CD4-positive, alpha-beta T cell (primary cell): ENCODE measurements at regions not wholly inside any gene's neighbourhood (a gene's known extent, or its start where the extent isn't known, plus 50 kb on each side); places are given as distances from the start of the nearest gene placed in this dataset.

Source experiments
- ATAC-seq: fragments of 200-7000 bp; cut with Tn5 transposase; one replicate; pipeline ENCODE4 v1.10.0; 2022; ENCODE audit warnings: mild to moderate bottlenecking; ENCODE audit not compliant: poor library complexity
- CTCF ChIA-PET: fragments of 350-600 bp; sonication (Branson Sonifier 250); formaldehyde crosslinking; loops from one replicate; lab custom pipeline; 2021; ENCODE audit warnings: antibody characterized with exemption, inconsistent platforms; lab: Charles Lee
- POLR2A ChIA-PET: fragments of 350-600 bp; sonication (Branson Sonifier 250); formaldehyde crosslinking; loops from one replicate; lab custom pipeline; 2021; ENCODE audit warnings: antibody characterized with exemption, inconsistent platforms; lab: Charles Lee
- DNase-seq, 14 experiments: peaks; one replicate each; pipeline ENCODE4 v3.0.0-alpha.2; 2013 to 2020; ENCODE audit warnings: mixed read lengths in 2 of 14
- H3K27ac ChIP-seq, 2 donors: one replicate each; pipeline versions ENCODE4 v1.5.1 to v1.7.0; 2013; ENCODE audit warnings: low read length in 2 of 2, low read depth in 1 of 2, mild to moderate bottlenecking in 1 of 2
- H3K27me3 ChIP-seq, 2 experiments: 1 replicate in 1 of 2; 2 replicates in 1 of 2; pipeline versions ENCODE4 v1.6.1 to v1.7.0; 2013; ENCODE audit warnings: low read length in 2 of 2, control low read depth in 1 of 2, mild to moderate bottlenecking in 1 of 2, moderate library complexity in 1 of 2; ENCODE audit not compliant: insufficient read depth in 2 of 2, control insufficient read depth in 1 of 2
- H3K36me3 ChIP-seq: one replicate; pipeline ENCODE4 v1.6.1; 2013; ENCODE audit warnings: low read length, control low read depth; ENCODE audit not compliant: insufficient read depth
- H3K4me1 ChIP-seq: one replicate; pipeline ENCODE4 v1.6.1; 2013; ENCODE audit warnings: low read length, control low read depth; ENCODE audit not compliant: insufficient read depth
- H3K4me3 ChIP-seq: one replicate; pipeline ENCODE4 v1.5.1; 2013; ENCODE audit warnings: mild to moderate bottlenecking, low read length, moderate library complexity
- H3K9me3 ChIP-seq, 2 experiments: 1 replicate in 1 of 2; 2 replicates in 1 of 2; pipeline versions ENCODE4 v1.6.1 to v1.7.0; 2013; ENCODE audit warnings: low read length in 2 of 2, mild to moderate bottlenecking in 2 of 2, control low read depth in 1 of 2, moderate library complexity in 1 of 2; ENCODE audit not compliant: control insufficient read depth in 1 of 2, insufficient read depth in 1 of 2
- H3K27ac Mint-ChIP-seq: one replicate; pipeline ENCODE4 v1.8.0; 2020; ENCODE audit warnings: mixed read lengths
- H3K27me3 Mint-ChIP-seq: one replicate; pipeline ENCODE4 v1.8.0; 2021; ENCODE audit warnings: mixed read lengths
- H3K36me3 Mint-ChIP-seq: one replicate; pipeline ENCODE4 v1.8.0; 2021; ENCODE audit warnings: low read depth, mixed read lengths
- H3K4me1 Mint-ChIP-seq: one replicate; pipeline ENCODE4 v1.8.0; 2021; ENCODE audit warnings: low read depth, mixed read lengths
- H3K4me3 Mint-ChIP-seq: one replicate; pipeline ENCODE4 v1.8.0; 2020; ENCODE audit warnings: mild to moderate bottlenecking, mixed read lengths
- H3K9me3 Mint-ChIP-seq: one replicate; pipeline ENCODE4 v1.8.0; 2020; ENCODE audit warnings: mixed read lengths
- intact Hi-C, 2 experiments: fragments of 100-400 bp; cut with DNase I in 1 of 2; cut with micrococcal nuclease in 1 of 2; formaldehyde crosslinking; loops; one replicate each; pipeline versions ENCODE4 v1.15.1 to v1.9.0; 2023 to 2025; cut with DNase I, micrococcal nuclease
- TF ChIP-seq, protein P1 (sequence below): fragments of 200-600 bp; IDR thresholded peaks from one replicate; pipeline ENCODE4 v1.8.0; 2022; ENCODE audit warnings: antibody characterized with exemption, mild to moderate bottlenecking

DNA sequence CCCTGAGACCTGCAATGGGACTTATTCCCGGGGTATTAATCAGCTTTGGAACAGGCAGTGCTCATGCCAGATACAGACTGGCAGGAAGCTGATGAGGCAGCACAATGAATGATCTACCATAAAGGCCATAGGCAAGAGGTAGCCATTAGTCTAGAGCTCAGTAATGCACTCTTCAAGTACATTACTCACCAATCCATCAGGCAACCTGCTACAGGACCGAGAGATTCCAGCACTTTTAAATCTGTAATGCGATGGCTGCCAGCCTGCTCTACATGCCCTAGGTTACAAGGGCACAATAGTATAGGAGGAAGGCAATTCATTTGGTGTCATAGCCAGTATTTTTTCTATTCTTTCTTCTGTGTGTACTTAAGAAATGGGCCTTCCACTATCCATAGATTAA, 217.8 kb upstream of the PMFBP1 start:
- ChIA-PET POLR2A (no interaction called here), CTCF (no interaction called here)
- no peaks in the 10 kb centered on the region for H3K27me3 Mint-ChIP-seq
- peaks cover 12% of the 10 kb centered on the region for H3K9me3 Mint-ChIP-seq
- no peaks in the 10 kb centered on the region for H3K36me3 ChIP-seq
- peaks cover 0 to 8% of the 10 kb centered on the region in 2 experiments for H3K9me3 ChIP-seq
- peaks cover 13% of the 10 kb centered on the region for H3K36me3 Mint-ChIP-seq
- ATAC-seq (no peak), DNase-seq (no peak)
- no peak overlapping the region for H3K4me3 ChIP-seq
- intact Hi-C loops, result no loop called here
- TF ChIP-seq, protein P1, sequence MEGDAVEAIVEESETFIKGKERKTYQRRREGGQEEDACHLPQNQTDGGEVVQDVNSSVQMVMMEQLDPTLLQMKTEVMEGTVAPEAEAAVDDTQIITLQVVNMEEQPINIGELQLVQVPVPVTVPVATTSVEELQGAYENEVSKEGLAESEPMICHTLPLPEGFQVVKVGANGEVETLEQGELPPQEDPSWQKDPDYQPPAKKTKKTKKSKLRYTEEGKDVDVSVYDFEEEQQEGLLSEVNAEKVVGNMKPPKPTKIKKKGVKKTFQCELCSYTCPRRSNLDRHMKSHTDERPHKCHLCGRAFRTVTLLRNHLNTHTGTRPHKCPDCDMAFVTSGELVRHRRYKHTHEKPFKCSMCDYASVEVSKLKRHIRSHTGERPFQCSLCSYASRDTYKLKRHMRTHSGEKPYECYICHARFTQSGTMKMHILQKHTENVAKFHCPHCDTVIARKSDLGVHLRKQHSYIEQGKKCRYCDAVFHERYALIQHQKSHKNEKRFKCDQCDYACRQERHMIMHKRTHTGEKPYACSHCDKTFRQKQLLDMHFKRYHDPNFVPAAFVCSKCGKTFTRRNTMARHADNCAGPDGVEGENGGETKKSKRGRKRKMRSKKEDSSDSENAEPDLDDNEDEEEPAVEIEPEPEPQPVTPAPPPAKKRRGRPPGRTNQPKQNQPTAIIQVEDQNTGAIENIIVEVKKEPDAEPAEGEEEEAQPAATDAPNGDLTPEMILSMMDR, result no peak
- H3K4me1 ChIP-seq, result no peaks in the 10 kb centered on the region
- H3K4me1 Mint-ChIP-seq, result no peaks in the 10 kb centered on the region
- H3K27ac ChIP-seq, result no peak overlapping the region
- H3K4me3 Mint-ChIP-seq, result no peak overlapping the region
- H3K27me3 ChIP-seq, result no peaks in the 10 kb centered on the region
- no peak overlapping the region for H3K27ac Mint-ChIP-seq

DNA sequence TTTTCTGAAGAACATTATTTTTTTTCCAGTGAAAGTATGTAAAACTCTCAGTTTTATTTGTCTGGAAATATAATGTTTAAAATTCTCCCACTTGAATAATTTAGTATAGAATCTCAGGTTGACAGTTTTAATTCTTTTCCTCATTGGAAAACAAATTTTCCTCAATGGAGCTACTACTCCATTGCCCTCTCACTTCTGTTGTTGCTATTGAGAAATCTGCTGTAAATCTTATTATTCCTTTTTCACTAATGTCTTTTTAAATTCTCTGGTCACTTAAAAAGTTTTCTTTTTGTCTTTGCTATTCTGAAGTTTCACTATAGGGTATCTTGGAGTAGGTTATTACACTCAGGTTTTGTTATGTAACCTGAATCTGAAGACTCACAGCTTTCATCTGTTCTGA, 216.1 kb upstream of the PMFBP1 start:
- H3K4me1 Mint-ChIP-seq, result no peaks in the 10 kb centered on the region

DNA sequence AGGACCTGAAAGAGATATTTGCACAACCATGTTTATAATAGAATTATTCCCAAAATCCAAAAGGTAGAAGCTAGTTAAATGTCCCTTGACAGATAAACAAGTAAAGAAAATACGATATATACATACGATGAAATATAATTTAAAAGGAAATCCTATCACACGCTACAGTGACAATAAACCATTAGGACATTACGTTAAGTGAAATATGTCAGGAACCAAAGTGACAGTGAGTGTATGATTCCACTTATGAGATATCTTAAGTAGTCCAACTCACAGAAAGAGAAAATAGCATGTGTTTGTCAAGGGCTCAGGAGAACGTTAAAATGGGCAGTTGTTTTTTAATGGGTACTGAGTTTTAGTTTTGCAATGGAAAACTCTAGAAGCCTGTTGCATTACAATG, 212.7 kb upstream of the PMFBP1 start:
- no peaks in the 10 kb centered on the region for H3K4me1 Mint-ChIP-seq
- CTCF ChIA-PET, result no interaction called here
- DNase-seq, result no peak

More for the DNA sequence above, 216.1 kb upstream of the PMFBP1 start:
- ChIA-PET CTCF (no interaction called here), POLR2A (no interaction called here)
- Mint-ChIP-seq H3K27ac (no peak overlapping the region), H3K9me3 (peaks cover 4% of the 10 kb centered on the region), H3K36me3 (peaks cover 11% of the 10 kb centered on the region), H3K27me3 (no peaks in the 10 kb centered on the region), H3K4me3 (no peak overlapping the region)
- H3K9me3 ChIP-seq, result no peaks in the 10 kb centered on the region
- no peaks in the 10 kb centered on the region for H3K36me3 ChIP-seq
- no peak overlapping the region for H3K27ac ChIP-seq
- DNase-seq (no peak), ATAC-seq (no peak)
- TF ChIP-seq, protein P1, result no peak
- intact Hi-C loops, result no loop called here
- no peaks in the 10 kb centered on the region for H3K27me3 ChIP-seq
- H3K4me1 ChIP-seq, result no peaks in the 10 kb centered on the region
- H3K4me3 ChIP-seq, result no peak overlapping the region

More for the DNA sequence above, 212.7 kb upstream of the PMFBP1 start:
- peaks cover 11% of the 10 kb centered on the region for H3K36me3 Mint-ChIP-seq
- H3K27me3 ChIP-seq, result no peaks in the 10 kb centered on the region
- no peaks in the 10 kb centered on the region for H3K9me3 ChIP-seq
- peaks cover 11% of the 10 kb centered on the region for H3K9me3 Mint-ChIP-seq
- no peak for ATAC-seq
- H3K36me3 ChIP-seq, result no peaks in the 10 kb centered on the region
- no peaks in the 10 kb centered on the region for H3K27me3 Mint-ChIP-seq
- POLR2A ChIA-PET, result no interaction called here
- no peak overlapping the region for H3K4me3 ChIP-seq
- TF ChIP-seq, protein P1, result no peak
- no peak overlapping the region for H3K4me3 Mint-ChIP-seq
- intact Hi-C loops, result no loop called here
- no peaks in the 10 kb centered on the region for H3K4me1 ChIP-seq
- no peak overlapping the region for H3K27ac Mint-ChIP-seq
- H3K27ac ChIP-seq, result no peak overlapping the region
